ENCODE measurements at regions not wholly inside any gene's neighbourhood (a gene's known extent, or its start where the extent isn't known, plus 50 kb on each side); places are given as distances from the start of the nearest gene placed in this dataset.

DNA sequence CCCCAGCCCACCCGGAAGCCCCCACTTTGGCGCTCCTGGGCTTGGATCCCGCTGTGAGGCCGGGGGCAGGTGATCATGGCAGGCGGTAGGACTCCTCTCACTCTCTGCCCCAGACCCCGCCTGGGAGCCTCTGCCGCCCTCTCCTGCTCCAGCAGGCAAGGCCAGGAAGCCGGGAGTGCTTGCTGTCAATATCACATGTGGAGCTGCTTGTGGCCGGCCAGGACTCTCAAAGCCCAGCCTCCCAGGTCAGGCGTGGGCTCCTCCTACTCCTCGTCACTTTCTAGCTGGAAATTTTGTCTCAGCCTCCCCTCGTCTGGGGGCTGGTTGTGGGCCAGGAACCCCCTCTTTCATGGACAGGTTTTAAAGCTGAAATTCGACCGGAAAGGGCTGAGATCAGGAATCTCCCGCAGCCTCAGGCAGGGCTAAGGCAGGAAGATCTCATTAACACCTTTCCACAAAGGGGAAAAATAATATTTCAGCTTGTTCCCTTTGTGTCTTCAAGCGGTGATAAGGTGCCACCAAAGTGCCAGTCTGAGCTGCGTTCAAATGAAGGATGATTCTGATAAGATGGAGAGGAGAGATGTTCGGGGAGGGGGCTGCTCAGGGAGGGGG is 273.6 kb upstream of the PODXL start:
- TF ChIP-seq, protein P1, sequence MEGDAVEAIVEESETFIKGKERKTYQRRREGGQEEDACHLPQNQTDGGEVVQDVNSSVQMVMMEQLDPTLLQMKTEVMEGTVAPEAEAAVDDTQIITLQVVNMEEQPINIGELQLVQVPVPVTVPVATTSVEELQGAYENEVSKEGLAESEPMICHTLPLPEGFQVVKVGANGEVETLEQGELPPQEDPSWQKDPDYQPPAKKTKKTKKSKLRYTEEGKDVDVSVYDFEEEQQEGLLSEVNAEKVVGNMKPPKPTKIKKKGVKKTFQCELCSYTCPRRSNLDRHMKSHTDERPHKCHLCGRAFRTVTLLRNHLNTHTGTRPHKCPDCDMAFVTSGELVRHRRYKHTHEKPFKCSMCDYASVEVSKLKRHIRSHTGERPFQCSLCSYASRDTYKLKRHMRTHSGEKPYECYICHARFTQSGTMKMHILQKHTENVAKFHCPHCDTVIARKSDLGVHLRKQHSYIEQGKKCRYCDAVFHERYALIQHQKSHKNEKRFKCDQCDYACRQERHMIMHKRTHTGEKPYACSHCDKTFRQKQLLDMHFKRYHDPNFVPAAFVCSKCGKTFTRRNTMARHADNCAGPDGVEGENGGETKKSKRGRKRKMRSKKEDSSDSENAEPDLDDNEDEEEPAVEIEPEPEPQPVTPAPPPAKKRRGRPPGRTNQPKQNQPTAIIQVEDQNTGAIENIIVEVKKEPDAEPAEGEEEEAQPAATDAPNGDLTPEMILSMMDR (conservative IDR thresholded peaks at IDR 0.05; ENCODE audit: low read depth, low read length): no peak
- TF ChIP-seq POLR2A (IDR thresholded peaks at IDR 0.05; ENCODE audit: low read depth, low read length): no peak

Data from IMR-90 (cell line).